Activated gamma-delta T cell (primary cell): ENCODE measurements at regions not wholly inside any gene's neighbourhood (a gene's known extent, or its start where the extent isn't known, plus 50 kb on each side); places are given as distances from the start of the nearest gene placed in this dataset.
"Not testable (repeated sequence)": the region's sequence is repeated elsewhere in the genome, so short reads cannot be mapped to it uniquely, and the experiment has no call there.

ENCODE experiments used
- DNase-seq: peaks from one replicate; lab custom pipeline; 2025; lab: John Stamatoyannopoulos, UW

DNA sequence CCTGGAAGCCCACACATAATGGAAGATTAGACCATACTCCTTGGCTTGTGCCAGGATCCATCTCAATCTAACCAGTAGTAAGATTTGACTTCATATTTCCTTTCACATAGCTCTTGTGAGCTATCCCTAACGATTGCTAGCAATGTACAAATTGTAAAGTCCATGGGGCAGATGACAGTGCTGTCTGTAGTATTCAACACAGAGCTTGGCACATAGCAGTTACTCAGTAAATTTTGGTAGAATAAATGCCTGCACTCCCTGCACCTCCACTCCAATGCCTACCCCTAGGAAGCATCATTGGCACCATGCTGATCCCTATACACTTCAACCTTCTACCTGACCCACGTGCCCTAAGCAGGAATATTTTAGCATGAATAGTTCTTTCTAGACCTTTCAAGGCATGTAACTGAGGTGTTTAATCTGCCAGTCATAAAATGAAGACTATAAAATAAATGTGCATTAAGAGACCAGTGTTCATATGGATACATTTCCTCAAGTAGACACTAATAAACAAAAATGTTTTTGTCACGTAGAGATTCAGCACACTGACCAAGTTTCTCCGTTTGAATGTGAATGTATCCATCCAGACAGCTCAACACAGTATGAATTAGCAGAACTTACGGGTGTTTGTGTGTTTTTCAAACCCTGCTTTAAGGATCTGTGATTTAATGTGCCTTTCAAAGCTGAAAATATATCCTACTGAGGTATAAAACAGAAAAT is 98.8 kb downstream of the BMP4 start:
- DNase-seq = no peak

- DNase-seq = no peak
These were observed 101.1 kb downstream of the BMP4 start for GRCh38 chr14:53855574-53855973.

DNA sequence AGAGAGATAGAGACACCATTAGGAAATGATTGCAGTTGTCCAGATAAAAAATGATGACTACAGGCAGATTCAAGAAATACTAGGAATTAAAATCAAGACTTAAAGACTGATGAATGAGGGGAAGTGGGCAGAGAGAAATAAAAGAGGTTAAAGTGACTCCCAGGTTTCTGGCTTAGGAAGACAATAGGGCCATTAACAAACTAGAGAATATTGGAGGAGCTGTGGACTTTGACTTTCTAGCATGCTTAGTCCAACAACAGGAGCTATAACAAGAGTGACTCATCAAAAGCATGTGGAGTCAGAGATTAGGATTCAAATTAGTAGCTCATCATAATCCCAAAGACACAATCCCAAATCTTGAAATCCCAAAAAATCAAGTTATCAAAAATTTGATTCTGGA is 101.5 kb downstream of the BMP4 start:
- no peak for DNase-seq

- no peak for DNase-seq
These were observed 105.1 kb downstream of the BMP4 start for GRCh38 chr14:53851394-53852090.

GRCh38 chr14:53850714-53851296 is 105.8 kb downstream of the BMP4 start:
- DNase-seq = no peak

- DNase-seq = no peak
These were observed 107.1 kb downstream of the BMP4 start for GRCh38 chr14:53849549-53849948.

DNA sequence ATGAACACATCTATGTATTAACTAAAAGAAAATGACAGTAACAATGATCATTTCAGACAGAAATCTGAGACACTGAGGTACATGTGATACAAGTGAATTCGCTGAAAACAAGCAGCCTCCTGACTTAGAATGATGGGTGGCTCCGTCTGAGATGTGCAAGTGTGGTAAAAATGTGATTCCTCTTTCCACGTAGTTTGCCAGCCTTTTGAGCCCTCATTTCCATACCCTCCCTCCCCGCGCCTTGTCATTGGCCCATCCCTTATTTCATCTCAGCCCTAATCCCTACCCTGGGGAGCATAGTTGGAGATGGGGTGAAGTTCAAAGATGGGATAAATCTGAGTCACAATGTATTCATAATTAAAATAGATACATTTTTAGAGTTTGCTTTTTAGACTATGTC is 107.8 kb downstream of the BMP4 start:
- no peak for DNase-seq

DNA sequence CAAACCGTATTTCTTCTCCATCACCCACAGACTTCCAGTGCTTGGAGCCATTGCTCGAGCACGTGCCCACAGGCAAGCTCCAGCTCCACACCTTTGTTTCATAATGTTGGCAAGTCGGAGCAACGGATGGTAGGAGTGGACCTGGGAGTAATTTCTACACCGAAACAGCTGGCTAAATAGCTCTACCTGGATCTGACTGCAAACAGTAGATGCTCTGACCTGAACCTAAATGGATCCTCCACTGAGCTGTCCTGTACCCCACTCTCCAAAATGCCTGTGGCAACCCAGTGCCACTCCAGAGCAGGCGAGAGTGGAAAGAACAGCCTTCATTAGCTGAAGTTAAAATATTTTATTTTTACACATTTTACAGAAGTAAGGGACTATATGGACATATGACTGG is 108.7 kb downstream of the BMP4 start:
- no peak for DNase-seq

- DNase-seq = no peak
These were observed 109.6 kb downstream of the BMP4 start for GRCh38 chr14:53847057-53847456.

DNA sequence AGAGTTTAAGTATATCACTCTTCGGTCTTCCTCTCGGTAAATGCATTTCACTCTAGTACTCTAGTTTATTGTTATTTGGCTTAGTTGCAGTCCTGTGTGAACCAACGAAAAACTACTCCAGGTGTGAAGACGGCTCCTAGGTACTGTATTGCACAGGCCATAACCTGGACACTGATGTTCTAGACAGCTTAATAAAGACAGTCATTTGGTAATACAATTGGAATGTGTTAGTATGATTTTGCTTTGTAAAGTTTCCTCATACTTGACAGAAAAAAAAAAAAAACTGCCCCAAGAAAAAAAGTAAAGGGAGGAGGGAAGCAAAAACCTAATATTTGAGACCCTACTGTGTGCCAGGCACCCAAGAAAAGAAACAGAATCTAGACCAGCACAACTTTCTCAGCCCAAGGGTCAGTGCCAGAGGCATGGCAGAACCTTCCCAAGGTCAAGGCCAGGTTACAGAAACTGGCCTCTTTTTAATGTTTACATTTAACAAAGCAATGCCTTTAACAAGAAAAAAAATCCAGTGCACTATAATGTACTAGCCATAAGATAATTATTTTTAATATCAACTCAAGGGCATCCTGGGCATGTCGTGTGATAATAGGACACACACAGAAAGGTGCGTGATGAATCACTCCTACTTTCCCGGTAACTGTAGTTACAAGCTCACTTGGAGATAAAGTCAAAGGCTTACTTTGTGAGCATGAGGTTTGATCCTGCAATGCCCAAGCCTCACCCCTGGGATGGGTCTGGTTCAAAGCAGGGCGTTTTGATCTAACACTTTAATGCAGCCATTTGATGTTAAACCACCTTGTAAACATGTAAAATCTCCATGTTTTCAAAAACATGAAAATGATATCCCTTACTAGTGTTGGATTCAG is 110.6 kb downstream of the BMP4 start:
- DNase-seq = no peak

DNA sequence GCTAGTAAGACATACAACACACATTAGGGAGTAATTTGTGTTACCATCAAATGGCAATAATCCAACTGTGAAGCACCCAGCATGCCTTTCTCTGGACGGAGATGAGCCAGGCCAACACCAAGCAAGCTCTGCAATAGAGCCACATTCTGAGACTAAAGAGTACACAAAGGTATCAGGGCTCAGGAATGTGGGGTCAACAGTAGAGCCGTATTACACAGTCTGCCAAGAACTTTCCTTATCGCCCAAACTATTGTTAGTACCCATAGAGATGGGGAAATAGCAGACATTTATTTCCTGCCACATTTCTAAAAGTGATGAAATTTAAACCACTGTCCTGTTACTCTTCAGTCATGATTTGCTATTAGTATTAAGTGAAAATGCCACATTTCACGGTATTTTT is 113.7 kb downstream of the BMP4 start:
- DNase-seq = no peak

DNA sequence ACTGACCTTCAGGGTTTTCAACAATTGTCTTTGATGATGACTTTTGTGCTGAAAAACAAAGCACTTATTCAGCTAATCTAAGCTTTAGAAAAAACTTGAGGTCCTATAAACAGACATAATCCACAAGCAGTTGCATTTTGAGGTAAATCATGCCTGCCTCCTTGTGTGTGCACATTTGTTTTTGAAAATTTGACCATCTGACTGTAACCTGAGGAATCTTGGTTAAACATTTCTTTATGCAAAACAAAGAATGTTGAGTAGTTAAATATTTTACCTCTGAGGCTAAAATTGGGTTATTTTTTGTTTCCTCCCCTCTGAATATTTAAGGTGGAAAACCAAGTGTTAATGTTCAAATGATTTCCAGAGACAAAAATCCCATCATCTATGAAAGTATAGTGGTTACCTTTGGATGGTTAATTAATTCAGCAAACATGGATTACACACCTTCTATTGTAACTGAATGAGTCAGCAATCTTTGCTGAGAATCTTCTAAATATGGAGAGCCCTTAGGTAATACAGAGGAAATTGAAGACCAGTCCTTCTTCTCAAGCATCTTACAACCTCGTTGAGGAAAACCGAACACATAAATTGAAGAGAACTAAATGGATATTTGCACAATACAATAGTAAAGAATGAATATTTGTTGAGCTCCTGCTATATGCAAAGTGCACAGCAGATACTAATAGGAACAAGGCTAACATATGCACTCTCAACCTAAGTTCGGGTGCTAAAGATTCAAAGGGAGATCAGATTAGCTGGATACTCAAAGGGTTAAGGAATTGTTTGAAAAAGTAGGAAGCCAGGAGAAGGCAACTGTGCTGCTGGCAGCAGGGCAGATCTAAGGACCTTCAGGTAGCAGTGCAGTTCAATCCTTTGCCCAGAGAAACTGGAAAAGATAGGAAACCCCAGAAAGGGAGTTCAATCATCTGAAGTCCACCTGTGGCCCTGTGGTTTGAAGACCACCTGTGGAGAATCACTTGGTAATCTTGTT is 115.2 kb downstream of the BMP4 start:
- DNase-seq = no peak

- no peak for DNase-seq
These were observed 116.2 kb downstream of the BMP4 start for GRCh38 chr14:53840444-53840843.

GRCh38 chr14:53838374-53838773 is 118.3 kb downstream of the BMP4 start:
- no peak for DNase-seq

- DNase-seq = not testable (repeated sequence)
These were observed 119.0 kb downstream of the BMP4 start for GRCh38 chr14:53837656-53838055.

DNA sequence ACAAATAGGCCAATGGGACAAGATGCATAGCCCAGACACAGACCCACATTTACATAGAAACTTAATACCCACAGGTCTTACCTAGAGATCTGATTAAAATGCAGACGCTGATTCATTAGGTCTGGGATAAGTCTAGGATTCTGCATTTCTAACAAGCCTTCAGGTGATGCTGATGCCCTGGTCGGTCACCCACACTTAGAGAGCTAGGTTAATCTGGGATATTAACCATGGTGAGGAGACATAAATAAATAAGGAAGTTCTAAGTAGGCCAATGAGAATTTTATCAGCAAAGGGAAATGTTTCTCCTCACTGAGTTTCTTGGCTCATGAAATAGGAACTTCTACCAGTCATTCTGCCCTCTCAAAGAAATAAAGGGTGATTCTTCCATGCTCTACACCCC is 120.1 kb downstream of the BMP4 start:
- no peak for DNase-seq

DNA sequence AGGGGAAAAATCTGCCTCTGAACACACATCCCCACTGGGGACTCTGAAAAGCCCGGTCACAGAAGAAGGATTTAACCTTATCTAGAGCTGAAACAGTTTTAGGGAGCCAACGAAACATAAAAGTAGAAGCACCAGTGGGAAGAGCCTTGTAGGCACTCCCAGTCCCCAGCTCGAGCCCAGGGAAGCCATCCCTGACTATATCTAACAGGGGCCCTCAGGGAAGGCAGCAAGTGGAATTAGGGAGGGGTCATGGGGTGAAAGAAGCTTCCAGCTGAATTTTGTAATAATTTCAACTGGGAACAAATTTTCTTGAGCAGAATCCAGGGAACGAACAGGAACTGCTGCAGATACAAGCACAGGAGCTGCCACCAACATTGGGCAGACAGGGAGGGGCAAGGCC is 127.8 kb downstream of the BMP4 start:
- no peak for DNase-seq

DNA sequence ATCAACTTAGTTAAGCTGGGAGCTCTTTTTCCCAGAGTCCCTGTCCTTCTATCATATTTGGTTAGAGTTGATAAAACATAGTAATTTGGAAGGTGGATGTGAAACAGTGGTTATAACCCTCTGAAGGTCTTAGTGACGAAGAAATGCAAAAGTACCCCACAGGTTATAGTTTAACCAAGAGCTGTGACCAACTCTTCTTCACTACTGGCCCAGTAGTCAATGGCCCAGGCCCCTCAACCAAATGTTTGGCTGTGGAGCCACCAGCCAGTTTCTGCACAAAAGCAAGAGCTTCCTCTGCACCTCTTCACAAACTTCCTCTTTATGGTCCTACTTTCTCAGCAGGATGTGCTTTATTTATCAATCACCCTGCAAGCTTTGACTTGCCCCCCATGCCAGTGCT is 132.6 kb downstream of the BMP4 start:
- no peak for DNase-seq

GRCh38 chr14:53814392-53814791 is 142.2 kb downstream of the BMP4 start:
- no peak for DNase-seq

DNA sequence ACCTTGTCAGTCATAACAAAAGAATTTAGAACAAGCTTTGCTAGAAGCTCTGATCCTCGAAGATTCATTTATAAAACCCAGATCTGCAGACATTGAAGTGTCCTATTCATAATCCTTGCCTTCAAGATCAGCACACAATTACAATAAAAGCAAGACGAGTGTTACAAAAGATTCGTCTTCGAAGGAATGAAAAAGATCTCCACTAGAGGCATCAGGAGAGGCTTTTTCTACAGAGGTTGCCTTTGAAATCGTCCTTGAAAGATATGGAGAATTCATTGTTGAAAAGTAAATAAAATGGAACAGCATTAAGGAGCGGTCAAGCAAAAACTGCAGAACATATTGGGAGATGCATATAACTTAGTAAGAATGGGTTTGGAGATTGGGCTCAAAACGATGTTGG is 146.4 kb downstream of the BMP4 start:
- DNase-seq = no peak

- no peak for DNase-seq
These were observed 148.6 kb downstream of the BMP4 start for GRCh38 chr14:53808042-53808441.
